ENCODE measurements at regions not wholly inside any gene's neighbourhood (a gene's known extent, or its start where the extent isn't known, plus 50 kb on each side); places are given as distances from the start of the nearest gene placed in this dataset.

DNA sequence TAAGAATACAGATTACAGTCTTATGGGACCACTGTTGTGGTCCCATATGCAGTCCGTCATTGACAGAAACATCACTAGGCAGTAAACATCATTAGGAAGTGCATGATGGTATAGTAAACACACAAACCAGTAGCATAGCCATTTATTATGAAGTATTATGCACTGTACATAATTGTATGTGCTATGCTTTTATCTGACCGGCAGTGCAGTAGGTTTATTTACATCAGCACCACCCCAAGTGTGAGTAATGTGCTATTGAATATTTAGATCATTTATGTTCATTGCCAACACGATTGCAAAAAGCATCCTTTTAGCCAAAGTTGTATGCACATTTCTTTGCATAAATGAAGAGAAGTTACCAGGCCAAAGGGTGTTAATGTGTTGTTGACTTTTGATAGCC lies 531.6 kb upstream of the TBX3 start:
- no peaks in the 10 kb centered on the region for H3K9me3 Mint-ChIP-seq (ENCODE audit: unreplicated experiment)
- TF ChIP-seq, protein P1, sequence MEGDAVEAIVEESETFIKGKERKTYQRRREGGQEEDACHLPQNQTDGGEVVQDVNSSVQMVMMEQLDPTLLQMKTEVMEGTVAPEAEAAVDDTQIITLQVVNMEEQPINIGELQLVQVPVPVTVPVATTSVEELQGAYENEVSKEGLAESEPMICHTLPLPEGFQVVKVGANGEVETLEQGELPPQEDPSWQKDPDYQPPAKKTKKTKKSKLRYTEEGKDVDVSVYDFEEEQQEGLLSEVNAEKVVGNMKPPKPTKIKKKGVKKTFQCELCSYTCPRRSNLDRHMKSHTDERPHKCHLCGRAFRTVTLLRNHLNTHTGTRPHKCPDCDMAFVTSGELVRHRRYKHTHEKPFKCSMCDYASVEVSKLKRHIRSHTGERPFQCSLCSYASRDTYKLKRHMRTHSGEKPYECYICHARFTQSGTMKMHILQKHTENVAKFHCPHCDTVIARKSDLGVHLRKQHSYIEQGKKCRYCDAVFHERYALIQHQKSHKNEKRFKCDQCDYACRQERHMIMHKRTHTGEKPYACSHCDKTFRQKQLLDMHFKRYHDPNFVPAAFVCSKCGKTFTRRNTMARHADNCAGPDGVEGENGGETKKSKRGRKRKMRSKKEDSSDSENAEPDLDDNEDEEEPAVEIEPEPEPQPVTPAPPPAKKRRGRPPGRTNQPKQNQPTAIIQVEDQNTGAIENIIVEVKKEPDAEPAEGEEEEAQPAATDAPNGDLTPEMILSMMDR (IDR thresholded peaks at IDR 0.05) = no peak
- H3K4me1 Mint-ChIP-seq (ENCODE audit: unreplicated experiment) = no peaks in the 10 kb centered on the region
- H3K27ac Mint-ChIP-seq (ENCODE audit: unreplicated experiment) = no peak overlapping the region
- H3K36me3 Mint-ChIP-seq (ENCODE audit: unreplicated experiment) = no peaks in the 10 kb centered on the region
- DNase-seq (ENCODE audit: extremely low spot score, unreplicated experiment) = no peak
- H3K4me3 Mint-ChIP-seq (ENCODE audit: unreplicated experiment) = no peak overlapping the region
- H3K27me3 Mint-ChIP-seq (ENCODE audit: unreplicated experiment) = no peaks in the 10 kb centered on the region

DNA sequence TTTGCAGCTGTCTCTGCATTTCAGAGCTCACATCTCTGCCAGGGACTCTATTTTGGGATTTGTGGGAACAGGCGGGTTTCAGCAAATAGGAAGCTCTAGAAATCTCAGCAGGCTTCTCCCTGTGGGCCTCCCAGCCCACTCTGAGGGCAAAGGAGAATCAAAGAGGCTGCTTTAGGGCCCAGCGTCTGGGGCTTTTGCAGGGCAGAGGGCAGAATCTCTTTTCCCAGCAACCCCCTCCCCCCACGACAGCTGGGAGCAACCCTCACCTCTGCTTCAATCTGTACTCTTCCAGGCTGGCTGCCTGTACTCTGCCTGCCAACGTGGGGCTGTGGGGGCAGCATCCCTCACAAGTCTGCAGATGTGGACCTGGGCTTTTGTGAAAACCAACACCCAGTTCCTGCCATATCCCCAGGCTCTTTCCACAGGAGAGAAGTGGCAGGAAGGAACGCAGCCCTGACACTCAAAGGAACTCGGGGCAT lies 529.6 kb upstream of the TBX3 start:
- Mint-ChIP-seq H3K27ac (ENCODE audit: unreplicated experiment) (no peak overlapping the region), H3K4me3 (ENCODE audit: unreplicated experiment) (no peak overlapping the region), H3K36me3 (ENCODE audit: unreplicated experiment) (no peaks in the 10 kb centered on the region)

DNA sequence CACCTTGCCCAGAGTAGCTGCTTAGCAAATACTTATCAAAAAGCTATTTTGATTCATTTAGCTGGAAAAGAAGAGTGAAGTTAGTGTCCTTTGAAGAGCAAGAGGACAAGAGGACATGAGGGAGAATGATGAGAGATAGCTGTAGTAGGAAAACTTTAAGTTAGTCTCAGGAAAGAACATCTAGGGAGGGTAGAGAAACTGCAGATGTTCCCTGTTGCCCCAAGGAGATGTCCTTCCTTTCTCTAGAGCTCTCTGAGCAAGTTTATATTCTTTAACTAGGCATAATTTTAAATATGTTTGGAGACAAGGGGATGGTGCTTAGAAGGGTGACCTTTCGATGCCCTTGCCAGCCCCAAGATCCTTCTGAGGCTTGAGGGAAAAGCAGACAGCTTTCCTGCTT lies 529.1 kb upstream of the TBX3 start:
- Mint-ChIP-seq H3K36me3 (ENCODE audit: unreplicated experiment) (no peaks in the 10 kb centered on the region), H3K4me1 (ENCODE audit: unreplicated experiment) (no peaks in the 10 kb centered on the region), H3K27ac (ENCODE audit: unreplicated experiment) (no peak overlapping the region), H3K9me3 (ENCODE audit: unreplicated experiment) (no peaks in the 10 kb centered on the region), H3K4me3 (ENCODE audit: unreplicated experiment) (no peak overlapping the region), H3K27me3 (ENCODE audit: unreplicated experiment) (no peaks in the 10 kb centered on the region)
- TF ChIP-seq, protein P1 (IDR thresholded peaks at IDR 0.05) = no peak
- no peak for DNase-seq (ENCODE audit: extremely low spot score, unreplicated experiment)

More for the DNA sequence above, 529.6 kb upstream of the TBX3 start:
- TF ChIP-seq, protein P1 (IDR thresholded peaks at IDR 0.05) = no peak
- H3K9me3 Mint-ChIP-seq (ENCODE audit: unreplicated experiment) = no peaks in the 10 kb centered on the region
- no peak for DNase-seq (ENCODE audit: extremely low spot score, unreplicated experiment)
- no peaks in the 10 kb centered on the region for H3K27me3 Mint-ChIP-seq (ENCODE audit: unreplicated experiment)
- no peaks in the 10 kb centered on the region for H3K4me1 Mint-ChIP-seq (ENCODE audit: unreplicated experiment)

DNA sequence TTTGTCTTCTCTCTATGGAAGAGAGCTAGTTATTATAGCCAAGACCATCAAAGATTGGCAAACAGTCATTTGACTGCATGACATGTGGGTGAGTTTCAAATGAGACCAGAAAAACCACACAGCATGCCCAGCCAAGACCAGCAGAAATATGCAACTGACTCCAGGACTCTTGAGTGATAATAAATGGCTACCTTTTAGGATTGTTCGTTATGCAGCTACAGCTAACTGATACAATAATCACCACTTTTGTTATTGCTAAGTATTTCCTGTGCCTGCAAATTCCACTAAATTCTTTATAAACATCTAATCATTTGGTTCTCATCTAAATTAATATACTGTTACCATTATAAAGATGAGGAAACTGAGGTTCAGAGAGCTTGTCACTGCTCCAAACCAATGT lies 528.4 kb upstream of the TBX3 start:
- TF ChIP-seq, protein P1 (IDR thresholded peaks at IDR 0.05) = no peak
- H3K27ac Mint-ChIP-seq (ENCODE audit: unreplicated experiment) = no peak overlapping the region
- H3K27me3 Mint-ChIP-seq (ENCODE audit: unreplicated experiment) = no peaks in the 10 kb centered on the region
- no peak overlapping the region for H3K4me3 Mint-ChIP-seq (ENCODE audit: unreplicated experiment)
- no peak for DNase-seq (ENCODE audit: extremely low spot score, unreplicated experiment)
- no peaks in the 10 kb centered on the region for H3K36me3 Mint-ChIP-seq (ENCODE audit: unreplicated experiment)
- H3K4me1 Mint-ChIP-seq (ENCODE audit: unreplicated experiment) = no peaks in the 10 kb centered on the region
- H3K9me3 Mint-ChIP-seq (ENCODE audit: unreplicated experiment) = no peaks in the 10 kb centered on the region

DNA sequence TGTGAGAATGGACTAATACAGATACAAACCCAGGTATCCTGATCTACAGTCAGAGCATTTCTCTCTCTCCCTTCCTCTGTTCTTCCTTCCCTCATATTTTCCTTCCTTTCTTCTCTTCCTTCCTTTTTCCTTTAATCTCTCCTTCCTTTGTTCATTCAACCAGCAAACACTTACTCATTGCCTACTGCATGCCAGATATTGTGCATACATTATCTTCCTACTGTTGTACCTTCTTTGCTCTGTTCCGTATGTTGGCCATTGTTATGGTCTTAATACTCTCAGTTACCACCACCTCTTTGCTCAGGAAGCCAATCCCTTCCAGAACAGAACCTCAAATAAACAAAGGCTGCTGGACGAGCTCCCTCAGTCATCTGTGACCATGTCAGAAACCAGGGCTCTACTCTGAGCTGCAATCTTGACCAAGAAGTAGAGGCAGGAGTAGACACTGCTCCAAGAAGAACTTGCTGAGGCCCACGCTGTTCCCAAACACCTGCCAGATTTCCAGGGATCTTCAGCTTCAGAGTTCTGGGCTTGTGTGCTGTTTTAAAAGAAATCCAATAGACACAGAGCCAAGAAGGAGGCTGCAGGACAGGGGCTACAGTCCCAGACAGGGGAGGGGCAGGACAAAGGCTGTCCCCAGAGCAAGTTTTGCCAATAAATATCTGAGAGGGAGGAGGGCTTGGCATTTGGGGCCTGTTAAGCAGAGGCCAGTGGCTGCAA lies 526.7 kb upstream of the TBX3 start:
- Mint-ChIP-seq H3K27ac (ENCODE audit: unreplicated experiment) (no peak overlapping the region), H3K27me3 (ENCODE audit: unreplicated experiment) (no peaks in the 10 kb centered on the region), H3K4me3 (ENCODE audit: unreplicated experiment) (no peak overlapping the region), H3K4me1 (ENCODE audit: unreplicated experiment) (no peaks in the 10 kb centered on the region), H3K9me3 (ENCODE audit: unreplicated experiment) (no peaks in the 10 kb centered on the region), H3K36me3 (ENCODE audit: unreplicated experiment) (no peaks in the 10 kb centered on the region)
- DNase-seq (ENCODE audit: extremely low spot score, unreplicated experiment) = no peak
- TF ChIP-seq, protein P1 (IDR thresholded peaks at IDR 0.05) = no peak
